Neural cell (in vitro differentiated cells): ENCODE measurements at regions not wholly inside any gene's neighbourhood (a gene's known extent, or its start where the extent isn't known, plus 50 kb on each side); places are given as distances from the start of the nearest gene placed in this dataset.

Experiments used
- H2AFZ ChIP-seq: fragments of 200-600, 300-800 bp; sonication (generic), shearing (Covaris generic); 2 replicates; pipeline ENCODE4 v1.6.0; 2014; ENCODE audit warnings: low read depth, mild to moderate bottlenecking, antibody characterized with exemption, low read length, moderate library complexity
- H3F3A ChIP-seq: fragments of 200-600 bp; shearing (Covaris generic); 2 replicates; pipeline ENCODE4 v1.6.1; 2016; ENCODE audit warnings: mild to moderate bottlenecking, moderate library complexity, mixed read lengths, antibody characterized with exemption, low read length; ENCODE audit not compliant: insufficient read depth, poor library complexity, severe bottlenecking
- H3K27ac ChIP-seq: fragments of 200-600, 300-800 bp; sonication (generic), shearing (Covaris generic); 2 replicates; pipeline ENCODE4 v1.5.1; 2014; ENCODE audit warnings: mild to moderate bottlenecking, low read length, moderate library complexity
- H3K27me3 ChIP-seq: fragments of 300-800, 200-600 bp; sonication (generic), shearing (Covaris generic); 2 replicates; pipeline ENCODE4 v1.6.0; 2014; ENCODE audit warnings: mild to moderate bottlenecking, low read depth, low read length, moderate library complexity; ENCODE audit not compliant: insufficient read depth
- H3K36me3 ChIP-seq: fragments of 300-800, 200-600 bp; sonication (generic), shearing (Covaris generic); 2 replicates; pipeline ENCODE4 v1.5.1; 2014; ENCODE audit warnings: mild to moderate bottlenecking, antibody characterized with exemption, low read length, moderate library complexity; ENCODE audit not compliant: insufficient read depth
- H3K4me2 ChIP-seq: fragments of 300-800, 200-600 bp; sonication (generic), shearing (Covaris generic); 2 replicates; pipeline ENCODE4 v1.6.0; 2014; ENCODE audit warnings: mild to moderate bottlenecking, low read length
- H3K4me3 ChIP-seq: fragments of 300-800, 200-600 bp; sonication (generic), shearing (Covaris generic); 2 replicates; pipeline ENCODE4 v1.5.1; 2014; ENCODE audit warnings: mild to moderate bottlenecking, low read length, moderate library complexity
- H3K79me2 ChIP-seq: fragments of 200-600 bp; shearing (Covaris generic); replicated peaks from 2 replicates; pipeline ENCODE4 v1.6.0; 2014; ENCODE audit warnings: mild to moderate bottlenecking, low read length, moderate library complexity; ENCODE audit not compliant: insufficient read depth
- H3K9ac ChIP-seq: fragments of 300-800, 200-600 bp; sonication (generic), shearing (Covaris generic); 2 replicates; pipeline ENCODE4 v1.6.1; 2016; ENCODE audit warnings: mild to moderate bottlenecking, low read length, mixed read lengths
- H3K9me2 ChIP-seq: fragments of 200-600 bp; shearing (Covaris generic); 2 replicates; pipeline ENCODE4 v1.6.1; 2016; ENCODE audit warnings: mild to moderate bottlenecking, low read length, mixed read lengths; ENCODE audit not compliant: insufficient read depth
- H3K9me3 ChIP-seq: fragments of 200-600, 300-800 bp; sonication (generic), shearing (Covaris generic); 2 replicates; pipeline ENCODE4 v1.6.1; 2016; ENCODE audit warnings: mild to moderate bottlenecking, mixed run types, low read length, moderate library complexity, mixed read lengths
- H4K20me1 ChIP-seq: fragments of 200-600 bp; shearing (Covaris generic); 2 replicates; pipeline ENCODE4 v1.6.1; 2016; ENCODE audit warnings: mild to moderate bottlenecking, mixed run types; ENCODE audit not compliant: insufficient read depth
- CTCF ChIP-seq: fragments of 450-650 bp; IDR thresholded peaks from 2 replicates; pipeline ENCODE4 v1.5.1; 2014; ENCODE audit warnings: antibody characterized with exemption, mild to moderate bottlenecking, moderate library complexity; ENCODE audit not compliant: poor library complexity, severe bottlenecking
- EP300 ChIP-seq: fragments of 450-650 bp; conservative IDR thresholded peaks from 2 replicates; pipeline ENCODE4 v1.6.1; 2014; ENCODE audit warnings: antibody characterized with exemption, mild to moderate bottlenecking, moderate library complexity; ENCODE audit not compliant: poor library complexity, severe bottlenecking
- EZH2 ChIP-seq: fragments of 200-600, 300-800 bp; shearing (Covaris generic), sonication (generic); IDR thresholded peaks from 2 replicates; pipeline ENCODE4 v1.6.1; 2014; ENCODE audit warnings: antibody characterized with exemption, low read length, borderline replicate concordance, mild to moderate bottlenecking; ENCODE audit not compliant: insufficient read depth, poor library complexity, severe bottlenecking
- MXI1 ChIP-seq: fragments of 450-650 bp; conservative IDR thresholded peaks from 2 replicates; pipeline ENCODE4 v1.6.1; 2014; ENCODE audit warnings: antibody characterized with exemption, mild to moderate bottlenecking; ENCODE audit not compliant: poor library complexity, severe bottlenecking
- POLR2AphosphoS5 ChIP-seq: IDR thresholded peaks from 2 replicates; pipeline ENCODE4 v1.6.1; 2012
- RAD21 ChIP-seq: fragments of 450-650 bp; conservative IDR thresholded peaks from 2 replicates; pipeline ENCODE4 v1.6.1; 2014; ENCODE audit warnings: antibody characterized with exemption, mild to moderate bottlenecking, moderate library complexity
- REST ChIP-seq: IDR thresholded peaks from 2 replicates; pipeline ENCODE4 v1.6.1; 2012; ENCODE audit warnings: borderline replicate concordance
- SMC3 ChIP-seq: fragments of 450-650 bp; conservative IDR thresholded peaks from 2 replicates; pipeline ENCODE4 v1.6.1; 2014; ENCODE audit warnings: antibody characterized with exemption, mild to moderate bottlenecking, moderate library complexity; ENCODE audit not compliant: poor library complexity
- TAF1 ChIP-seq: IDR thresholded peaks from 2 replicates; pipeline ENCODE4 v1.6.1; 2012; ENCODE audit warnings: low read depth

- Histone ChIP-seq H3K36me3 (no peaks in the 10 kb centered on the region), H3K4me2 (no peak overlapping the region), H3K27me3 (no peaks in the 10 kb centered on the region), H3K79me2 (no peaks in the 10 kb centered on the region), H3K9me2 (no peaks in the 10 kb centered on the region), H4K20me1 (no peaks in the 10 kb centered on the region), H3K4me3 (no peak overlapping the region), H3F3A (no peaks in the 10 kb centered on the region), H2AFZ (no peak overlapping the region), H3K9me3 (no peaks in the 10 kb centered on the region), H3K9ac (no peak overlapping the region), H3K27ac (no peak overlapping the region)
- TF ChIP-seq RAD21 = no peak
- no peak for TF ChIP-seq TAF1
- TF ChIP-seq EZH2 = no peak
- TF ChIP-seq MXI1 = no peak
- no peak for TF ChIP-seq CTCF
- TF ChIP-seq REST = no peak
- TF ChIP-seq POLR2AphosphoS5 = no peak
- TF ChIP-seq EP300 = no peak
- TF ChIP-seq SMC3 = no peak
Measured at GRCh38 chr15:79513940-79514339, 81.8 kb downstream of the MINAR1 start.

- Histone ChIP-seq H3K36me3 (no peaks in the 10 kb centered on the region), H3K79me2 (no peaks in the 10 kb centered on the region), H2AFZ (no peak overlapping the region), H3K9me3 (no peaks in the 10 kb centered on the region), H3K27ac (no peak overlapping the region), H3K9me2 (no peaks in the 10 kb centered on the region), H3F3A (no peaks in the 10 kb centered on the region), H3K9ac (no peak overlapping the region), H3K4me2 (no peak overlapping the region), H3K4me3 (no peak overlapping the region), H4K20me1 (no peaks in the 10 kb centered on the region), H3K27me3 (no peaks in the 10 kb centered on the region)
- TF ChIP-seq RAD21 (no peak), REST (no peak), POLR2AphosphoS5 (no peak), EZH2 (no peak), TAF1 (no peak), MXI1 (no peak), EP300 (no peak), CTCF (no peak)
Measured at GRCh38 chr15:79515300-79516027, 83.3 kb downstream of the MINAR1 start.
